ENCODE measurements at regions not wholly inside any gene's neighbourhood (a gene's known extent, or its start where the extent isn't known, plus 50 kb on each side); places are given as distances from the start of the nearest gene placed in this dataset.
A peak's percentile ranks its signal among the peaks of the same experiment; 100 is the strongest.

DNA sequence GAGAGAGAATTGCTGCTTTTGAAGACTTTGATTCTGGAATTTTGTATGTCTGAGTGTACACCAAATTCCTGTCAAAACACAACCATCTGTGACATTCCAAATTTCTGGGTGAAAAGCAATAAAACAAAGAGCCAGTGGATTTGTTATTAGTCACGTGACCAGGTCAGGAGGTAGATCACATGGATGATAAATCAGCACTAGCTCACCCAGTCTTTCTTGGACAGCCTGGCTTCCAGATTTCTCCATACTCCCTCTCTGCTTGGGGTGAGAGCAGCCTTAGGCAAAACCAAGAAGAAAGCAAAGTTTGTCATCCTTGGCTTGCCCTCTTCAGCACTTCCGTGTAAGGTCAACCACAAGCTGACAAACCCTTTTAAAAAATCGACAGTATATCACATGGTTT lies 194.2 kb downstream of the CLCN4 start:
- Mint-ChIP-seq H3K36me3 (ENCODE audit: unreplicated experiment) (peaks cover 5% of the 10 kb centered on the region), H3K4me1 (ENCODE audit: unreplicated experiment) (peaks cover 7% of the 10 kb centered on the region), H3K9me3 (ENCODE audit: unreplicated experiment) (peaks cover 21% of the 10 kb centered on the region), H3K27ac (ENCODE audit: unreplicated experiment) (peak overlapping the region; percentile 3), H3K4me3 (ENCODE audit: unreplicated experiment) (no peak overlapping the region), H3K27me3 (ENCODE audit: unreplicated experiment) (no peaks in the 10 kb centered on the region)
- TF ChIP-seq, protein P1, sequence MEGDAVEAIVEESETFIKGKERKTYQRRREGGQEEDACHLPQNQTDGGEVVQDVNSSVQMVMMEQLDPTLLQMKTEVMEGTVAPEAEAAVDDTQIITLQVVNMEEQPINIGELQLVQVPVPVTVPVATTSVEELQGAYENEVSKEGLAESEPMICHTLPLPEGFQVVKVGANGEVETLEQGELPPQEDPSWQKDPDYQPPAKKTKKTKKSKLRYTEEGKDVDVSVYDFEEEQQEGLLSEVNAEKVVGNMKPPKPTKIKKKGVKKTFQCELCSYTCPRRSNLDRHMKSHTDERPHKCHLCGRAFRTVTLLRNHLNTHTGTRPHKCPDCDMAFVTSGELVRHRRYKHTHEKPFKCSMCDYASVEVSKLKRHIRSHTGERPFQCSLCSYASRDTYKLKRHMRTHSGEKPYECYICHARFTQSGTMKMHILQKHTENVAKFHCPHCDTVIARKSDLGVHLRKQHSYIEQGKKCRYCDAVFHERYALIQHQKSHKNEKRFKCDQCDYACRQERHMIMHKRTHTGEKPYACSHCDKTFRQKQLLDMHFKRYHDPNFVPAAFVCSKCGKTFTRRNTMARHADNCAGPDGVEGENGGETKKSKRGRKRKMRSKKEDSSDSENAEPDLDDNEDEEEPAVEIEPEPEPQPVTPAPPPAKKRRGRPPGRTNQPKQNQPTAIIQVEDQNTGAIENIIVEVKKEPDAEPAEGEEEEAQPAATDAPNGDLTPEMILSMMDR (IDR thresholded peaks at IDR 0.05) = no peak
- no peak for DNase-seq (ENCODE audit: extremely low spot score, unreplicated experiment)

DNA sequence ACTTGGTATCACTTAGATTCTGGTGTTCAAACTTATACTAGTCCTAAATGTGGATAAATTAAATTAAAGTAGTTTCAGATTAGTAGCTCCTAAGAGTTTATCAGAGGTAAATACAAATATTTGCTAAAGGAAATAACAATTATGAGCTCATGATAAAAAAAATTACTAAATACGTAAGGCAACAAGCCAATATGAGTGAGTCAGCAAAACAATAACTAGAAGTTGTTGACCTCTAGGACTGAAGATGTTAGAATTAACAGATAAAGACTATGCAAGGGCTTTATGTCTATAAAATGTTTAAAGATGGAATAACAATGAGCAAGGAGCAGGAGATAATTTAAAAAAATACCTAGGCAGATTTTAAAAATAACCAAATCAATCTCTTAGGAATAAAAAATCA lies 195.8 kb downstream of the CLCN4 start:
- TF ChIP-seq, protein P1 (IDR thresholded peaks at IDR 0.05) = no peak
- Mint-ChIP-seq H3K4me3 (ENCODE audit: unreplicated experiment) (no peak overlapping the region), H3K9me3 (ENCODE audit: unreplicated experiment) (peaks cover 12% of the 10 kb centered on the region), H3K27ac (ENCODE audit: unreplicated experiment) (no peak overlapping the region), H3K27me3 (ENCODE audit: unreplicated experiment) (no peaks in the 10 kb centered on the region), H3K36me3 (ENCODE audit: unreplicated experiment) (peaks cover under 1% of the 10 kb centered on the region), H3K4me1 (ENCODE audit: unreplicated experiment) (peaks cover 7% of the 10 kb centered on the region)
- DNase-seq (ENCODE audit: extremely low spot score, unreplicated experiment) = no peak

DNA sequence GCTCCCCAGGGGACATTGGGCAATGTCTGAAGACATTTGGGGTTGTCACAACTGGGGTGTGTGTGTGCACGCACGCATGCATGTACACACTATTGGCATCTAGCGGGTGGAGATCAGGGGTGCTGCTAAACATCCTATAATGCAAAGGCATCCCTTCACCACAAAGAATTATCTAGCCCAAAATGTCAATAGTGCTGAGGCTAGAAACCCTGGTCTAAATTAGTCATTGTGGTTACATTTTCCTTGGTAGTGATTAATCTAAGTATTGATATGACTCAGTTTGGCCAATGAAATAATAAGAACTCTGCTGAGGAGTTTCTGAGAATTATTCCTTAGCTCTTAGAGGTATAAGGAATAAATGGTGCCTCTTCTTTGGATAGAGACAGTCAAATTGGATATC lies 200.2 kb downstream of the CLCN4 start:
- no peak for DNase-seq (ENCODE audit: extremely low spot score, unreplicated experiment)
- H3K9me3 Mint-ChIP-seq (ENCODE audit: unreplicated experiment) = peaks cover 16% of the 10 kb centered on the region
- H3K27ac Mint-ChIP-seq (ENCODE audit: unreplicated experiment) = no peak overlapping the region
- H3K27me3 Mint-ChIP-seq (ENCODE audit: unreplicated experiment) = no peaks in the 10 kb centered on the region
- TF ChIP-seq, protein P1 (IDR thresholded peaks at IDR 0.05) = no peak
- H3K36me3 Mint-ChIP-seq (ENCODE audit: unreplicated experiment) = no peaks in the 10 kb centered on the region
- no peak overlapping the region for H3K4me3 Mint-ChIP-seq (ENCODE audit: unreplicated experiment)
- H3K4me1 Mint-ChIP-seq (ENCODE audit: unreplicated experiment) = no peaks in the 10 kb centered on the region

DNA sequence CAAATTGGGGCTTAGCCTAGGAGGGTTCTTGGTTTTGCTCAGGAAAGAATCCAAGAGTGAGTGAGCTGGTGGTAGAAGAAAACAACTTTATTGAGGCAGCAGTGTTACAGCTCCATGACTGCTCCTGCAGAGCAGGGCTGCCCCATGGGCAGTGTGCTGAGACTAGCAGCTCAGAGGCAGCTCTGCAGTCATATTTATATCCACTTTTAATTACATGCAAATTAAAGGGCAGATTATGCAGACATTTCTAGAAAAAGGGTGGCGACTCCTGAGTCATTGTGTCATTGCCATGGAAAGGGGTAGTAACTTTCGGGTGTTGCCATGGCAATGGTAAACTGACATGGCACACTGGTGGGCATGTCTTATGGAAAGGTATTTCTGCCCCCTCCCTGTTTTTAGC lies 202.2 kb downstream of the CLCN4 start:
- no peaks in the 10 kb centered on the region for H3K4me1 Mint-ChIP-seq (ENCODE audit: unreplicated experiment)
- no peak overlapping the region for H3K27ac Mint-ChIP-seq (ENCODE audit: unreplicated experiment)
- H3K9me3 Mint-ChIP-seq (ENCODE audit: unreplicated experiment) = peaks cover 5% of the 10 kb centered on the region
- no peaks in the 10 kb centered on the region for H3K36me3 Mint-ChIP-seq (ENCODE audit: unreplicated experiment)
- TF ChIP-seq, protein P1 (IDR thresholded peaks at IDR 0.05) = no peak
- H3K4me3 Mint-ChIP-seq (ENCODE audit: unreplicated experiment) = no peak overlapping the region
- DNase-seq (ENCODE audit: extremely low spot score, unreplicated experiment) = no peak
- no peaks in the 10 kb centered on the region for H3K27me3 Mint-ChIP-seq (ENCODE audit: unreplicated experiment)

DNA sequence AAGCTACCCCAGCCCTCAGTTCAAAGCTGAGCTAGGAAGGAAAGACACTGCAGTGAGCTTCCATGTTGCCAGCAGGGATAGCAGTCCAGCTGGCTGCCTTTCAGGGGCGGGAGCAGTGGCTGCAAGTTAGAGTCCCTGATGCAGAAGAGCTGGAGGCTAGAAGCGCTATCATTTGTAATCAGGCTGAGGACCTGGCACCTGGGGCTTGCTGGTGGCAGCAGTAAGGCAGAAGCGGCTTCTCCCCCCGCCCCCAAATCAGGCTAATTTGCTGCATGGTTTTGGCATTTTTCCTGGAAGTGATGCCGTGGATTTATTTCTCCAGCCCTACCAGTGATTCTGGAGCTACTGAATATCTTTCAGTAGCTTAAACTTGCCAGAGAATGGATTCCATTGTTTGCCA lies 203.3 kb downstream of the CLCN4 start:
- no peaks in the 10 kb centered on the region for H3K27me3 Mint-ChIP-seq (ENCODE audit: unreplicated experiment)
- no peak overlapping the region for H3K4me3 Mint-ChIP-seq (ENCODE audit: unreplicated experiment)
- TF ChIP-seq, protein P1 (IDR thresholded peaks at IDR 0.05) = no peak
- H3K27ac Mint-ChIP-seq (ENCODE audit: unreplicated experiment) = no peak overlapping the region
- peaks cover 5% of the 10 kb centered on the region for H3K9me3 Mint-ChIP-seq (ENCODE audit: unreplicated experiment)
- H3K36me3 Mint-ChIP-seq (ENCODE audit: unreplicated experiment) = no peaks in the 10 kb centered on the region
- H3K4me1 Mint-ChIP-seq (ENCODE audit: unreplicated experiment) = no peaks in the 10 kb centered on the region
- no peak for DNase-seq (ENCODE audit: extremely low spot score, unreplicated experiment)

Data from osteocyte (in vitro differentiated cells).